OCI-LY7 (cell line): ENCODE measurements at regions not wholly inside any gene's neighbourhood (a gene's known extent, or its start where the extent isn't known, plus 50 kb on each side); places are given as distances from the start of the nearest gene placed in this dataset.

Source experiments
- BruUV-seq: library from RNA; stranded (reverse); fragments of 400-500 nt; replicated peaks from 2 replicates; lab custom pipeline; 2021; lab: Mats Ljungman, UMichigan
- CTCF ChIA-PET: fragments of 300-600 bp; sonication (Branson Sonifier 250); formaldehyde crosslinking; loops from one replicate; lab custom pipeline; 2022; ENCODE audit warnings: antibody characterized with exemption; ENCODE audit not compliant: unreplicated experiment; lab: Charles Lee
- POLR2A ChIA-PET: fragments of 300-600 bp; sonication (Branson Sonifier 250); formaldehyde crosslinking; loops from one replicate; lab custom pipeline; 2022; ENCODE audit warnings: antibody characterized with exemption; lab: Charles Lee
- DNase-seq: peaks from one replicate; pipeline ENCODE4 v3.0.0-alpha.2; 2015; ENCODE audit warnings: low spot score
- H2AFZ ChIP-seq: fragments of 200-600 bp; sonication (generic), shearing (Covaris generic); 2 replicates; pipeline ENCODE4 v1.6.1; 2014; ENCODE audit warnings: mild to moderate bottlenecking, antibody characterized with exemption, low read length, moderate library complexity
- H3K27ac ChIP-seq: fragments of 200-600 bp; sonication (generic); 2 replicates; pipeline ENCODE4 v1.5.1; 2014; ENCODE audit warnings: mixed run types, low read depth, mild to moderate bottlenecking, moderate library complexity, low read length, inconsistent platforms; ENCODE audit not compliant: poor library complexity, severe bottlenecking
- H3K36me3 ChIP-seq: fragments of 200-600 bp; sonication (generic); 2 replicates; pipeline ENCODE4 v1.6.1; 2014; ENCODE audit warnings: mild to moderate bottlenecking, antibody characterized with exemption, low read length, moderate library complexity, mixed read lengths; ENCODE audit not compliant: insufficient read depth
- H3K4me1 ChIP-seq: fragments of 200-600 bp; sonication (generic); 2 replicates; pipeline ENCODE4 v1.5.1; 2014; ENCODE audit warnings: mild to moderate bottlenecking, low read length; ENCODE audit not compliant: insufficient read depth, poor library complexity, severe bottlenecking
- H3K4me2 ChIP-seq: fragments of 200-600 bp; sonication (generic); 2 replicates; pipeline ENCODE4 v1.6.1; 2014; ENCODE audit warnings: mild to moderate bottlenecking, low read length
- H3K4me3 ChIP-seq: fragments of 200-600 bp; sonication (generic); 2 replicates; pipeline ENCODE4 v1.5.1; 2014; ENCODE audit warnings: mild to moderate bottlenecking, low read depth, low read length; ENCODE audit not compliant: poor library complexity, severe bottlenecking
- H3K79me2 ChIP-seq: fragments of 200-600 bp; sonication (generic); 2 replicates; pipeline ENCODE4 v1.6.1; 2016; ENCODE audit warnings: low read depth, mild to moderate bottlenecking, low read length, moderate library complexity, mixed read lengths; ENCODE audit not compliant: insufficient read depth
- H3K9me2 ChIP-seq: fragments of 200-600 bp; sonication (generic); 2 replicates; pipeline ENCODE4 v1.6.1; 2016; ENCODE audit warnings: mild to moderate bottlenecking, low read length, mixed read lengths; ENCODE audit not compliant: insufficient read depth
- H3K9me3 ChIP-seq: fragments of 200-600 bp; sonication (generic); 2 replicates; pipeline ENCODE4 v1.6.1; 2014; ENCODE audit warnings: mild to moderate bottlenecking, mixed run types, low read length, mixed read lengths
- H4K20me1 ChIP-seq: fragments of 200-600 bp; sonication (generic); 2 replicates; pipeline ENCODE4 v1.6.1; 2014; ENCODE audit warnings: mild to moderate bottlenecking, antibody characterized with exemption, low read length, moderate library complexity, mixed read lengths; ENCODE audit not compliant: insufficient read depth
- CTCF ChIP-seq: fragments of 200-600 bp; sonication (generic); conservative IDR thresholded peaks from 2 replicates; pipeline ENCODE4 v1.5.1; 2014; ENCODE audit warnings: mild to moderate bottlenecking, antibody characterized with exemption, low read length, moderate library complexity, mixed read lengths
- EZH2phosphoT487 ChIP-seq: fragments of 200-600 bp; sonication (generic); IDR thresholded peaks from 2 replicates; pipeline ENCODE4 v1.6.1; 2018; ENCODE audit warnings: low read depth, borderline replicate concordance, mild to moderate bottlenecking, mixed run types, antibody characterized with exemption, low read length, moderate library complexity, mixed read lengths
- intact Hi-C: fragments of 100-400 bp; cut with micrococcal nuclease; formaldehyde crosslinking; loops from one replicate; pipeline ENCODE4 v1.10.0; 2022; ENCODE audit not compliant: unreplicated experiment

GRCh38 chr14:95466506-95466905 lies 49.9 kb downstream of the SYNE3 start:
- CTCF ChIA-PET, result no interaction called here
- no peak overlapping the region for H3K27ac ChIP-seq
- intact Hi-C loops, result loop anchor here (10.0 kb wide), 1 partner anchor 198 kb away; no protein-coding TSS in a partner anchor
- BruUV-seq, result no TSS peak
- H3K9me2 ChIP-seq, result no peaks in the 10 kb centered on the region
- H3K36me3 ChIP-seq, result no peaks in the 10 kb centered on the region
- no peak overlapping the region for H2AFZ ChIP-seq
- H3K79me2 ChIP-seq, result no peaks in the 10 kb centered on the region
- no peaks in the 10 kb centered on the region for H3K9me3 ChIP-seq
- H3K4me1 ChIP-seq, result peaks cover 49% of the 10 kb centered on the region
- no peak for DNase-seq
- TF ChIP-seq EZH2phosphoT487 (no peak), CTCF (no peak)
- H4K20me1 ChIP-seq, result no peaks in the 10 kb centered on the region
- POLR2A ChIA-PET, result interaction anchor here (1.6 kb wide), 1 partner anchor 22 kb away, joined by 3 read pairs; no protein-coding TSS in a partner anchor
- no peak overlapping the region for H3K4me3 ChIP-seq
- no peak overlapping the region for H3K4me2 ChIP-seq

- no peaks in the 10 kb centered on the region for H4K20me1 ChIP-seq
- no peak overlapping the region for H3K4me2 ChIP-seq
- H3K36me3 ChIP-seq, result no peaks in the 10 kb centered on the region
- ChIA-PET POLR2A (interaction anchor here (0.6 to 0.7 kb wide), 3 partner anchors 20 to 1419 kb away, joined by 3 to 4 read pairs (median 4); no protein-coding TSS in a partner anchor), CTCF (no interaction called here)
- intact Hi-C loops, result loop anchor here (10.0 kb wide), 1 partner anchor 199 kb away; no protein-coding TSS in a partner anchor
- TF ChIP-seq CTCF, result no peak
- no peak for TF ChIP-seq EZH2phosphoT487
- H3K4me1 ChIP-seq, result peaks cover 49% of the 10 kb centered on the region
- BruUV-seq, result no TSS peak
- H3K9me3 ChIP-seq, result no peaks in the 10 kb centered on the region
- H2AFZ ChIP-seq, result no peak overlapping the region
- H3K27ac ChIP-seq, result peak overlapping the region; percentile 98
- DNase-seq, result no peak
- H3K4me3 ChIP-seq, result no peak overlapping the region
- no peaks in the 10 kb centered on the region for H3K79me2 ChIP-seq
- no peaks in the 10 kb centered on the region for H3K9me2 ChIP-seq
Observed at GRCh38 chr14:95465936-95466335, 50.5 kb downstream of the SYNE3 start.

- Histone ChIP-seq H3K4me1 (peaks cover 49% of the 10 kb centered on the region), H3K27ac (peak overlapping the region; percentile 98), H3K36me3 (no peaks in the 10 kb centered on the region), H4K20me1 (no peaks in the 10 kb centered on the region), H3K4me2 (peak overlapping the region; percentile 58), H2AFZ (no peak overlapping the region), H3K4me3 (peak overlapping the region; percentile 30), H3K79me2 (no peaks in the 10 kb centered on the region), H3K9me2 (no peaks in the 10 kb centered on the region), H3K9me3 (no peaks in the 10 kb centered on the region)
- intact Hi-C loops, result loop anchor here (10.0 kb wide), 1 partner anchor 199 kb away; no protein-coding TSS in a partner anchor
- DNase-seq, result no peak
- TF ChIP-seq CTCF, result no peak
- no peak for TF ChIP-seq EZH2phosphoT487
- CTCF ChIA-PET, result no interaction called here
- no TSS peak for BruUV-seq
- POLR2A ChIA-PET, result interaction anchor here (0.7 to 9.2 kb wide), 8 partner anchors 8 to 53 kb away, joined by 3 to 74 read pairs (median 4); no protein-coding TSS in a partner anchor
Observed at GRCh38 chr14:95465358-95465757, 51.1 kb downstream of the SYNE3 start.
